DMS153 treated with DMSO at 0.1 percent for 48 hours (cell line): ENCODE measurements at regions not wholly inside any gene's neighbourhood (a gene's known extent, or its start where the extent isn't known, plus 50 kb on each side); places are given as distances from the start of the nearest gene placed in this dataset.

Source experiments
- DNase-seq: peaks from one replicate; lab custom pipeline; 2025; ENCODE audit not compliant: unreplicated experiment; lab: John Stamatoyannopoulos, UW

DNA sequence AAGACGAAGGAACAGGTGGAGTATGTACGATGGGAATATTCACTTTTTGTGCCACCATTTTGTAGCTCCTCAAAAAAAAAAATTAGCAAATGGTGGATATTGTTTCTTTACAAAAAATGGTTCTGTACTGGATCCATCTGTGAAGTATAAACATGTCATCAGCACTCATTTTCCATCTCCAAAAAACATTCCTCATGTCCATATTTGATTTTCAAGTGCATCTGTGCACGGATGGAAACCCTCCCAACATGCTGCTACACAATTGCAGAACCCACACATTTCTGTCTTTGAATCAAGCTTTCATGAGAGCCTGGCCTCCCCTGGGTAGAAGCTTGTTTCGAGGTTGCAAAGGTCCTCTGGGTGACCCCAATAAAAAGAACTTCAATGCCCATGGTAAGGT lies 59.6 kb upstream of the ZEB2 start:
- DNase-seq, result no peak

DNA sequence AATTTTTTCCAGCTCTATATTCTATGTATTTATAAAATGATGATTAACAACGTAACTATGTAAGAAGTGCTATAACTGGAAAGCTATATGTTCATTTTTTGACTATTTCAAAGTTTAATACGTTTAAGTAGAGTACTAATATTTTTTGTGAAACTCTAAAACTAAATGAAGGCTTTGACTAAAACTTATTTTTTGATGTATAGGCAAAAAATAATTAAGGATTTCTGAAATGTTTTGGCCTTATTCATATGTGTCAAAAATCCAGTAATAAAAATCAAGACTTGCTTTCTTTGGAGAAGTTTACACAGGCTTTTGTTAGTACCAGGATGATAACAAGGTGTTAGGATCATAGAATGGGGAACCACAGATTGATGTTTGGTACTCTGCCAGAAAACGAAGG lies 58.2 kb upstream of the ZEB2 start:
- DNase-seq, result no peak

DNA sequence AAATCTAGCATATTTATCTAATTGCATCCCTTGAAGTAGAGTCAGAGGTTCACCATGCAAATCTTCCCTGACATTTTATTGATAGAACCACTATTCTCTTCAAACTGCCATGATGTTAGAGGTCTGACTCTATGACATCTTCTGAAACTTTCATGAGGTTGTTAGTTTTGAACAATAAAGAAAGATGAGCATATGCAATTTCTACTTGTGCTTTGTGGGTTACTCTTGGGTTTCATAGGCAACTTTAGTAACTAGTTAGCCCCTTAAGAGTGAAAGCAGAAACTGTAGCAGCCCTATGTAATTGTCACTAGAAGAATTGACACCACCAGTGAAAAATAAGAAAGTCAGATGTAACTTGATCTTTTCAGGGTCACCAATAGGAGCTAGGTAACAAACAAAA lies 53.1 kb upstream of the ZEB2 start:
- no peak for DNase-seq

DNA sequence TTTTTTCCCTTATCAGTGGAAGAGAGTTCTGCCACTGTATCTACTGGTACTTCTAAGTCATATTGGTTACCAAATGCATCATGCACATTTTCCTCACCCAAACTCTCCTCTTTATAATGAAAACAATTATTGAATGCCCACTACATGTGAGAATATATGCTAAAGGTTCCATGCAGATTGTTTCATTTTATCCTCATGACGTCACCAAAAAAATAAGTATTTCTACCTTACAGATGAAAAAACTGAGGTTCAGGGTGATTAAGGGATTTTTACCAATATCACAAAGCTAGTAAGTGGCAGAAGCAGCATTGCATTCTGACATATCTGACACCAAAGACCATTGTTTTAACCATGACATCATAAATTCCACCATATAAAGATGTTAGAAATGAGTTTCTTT lies 51.9 kb upstream of the ZEB2 start:
- no peak for DNase-seq

DNA sequence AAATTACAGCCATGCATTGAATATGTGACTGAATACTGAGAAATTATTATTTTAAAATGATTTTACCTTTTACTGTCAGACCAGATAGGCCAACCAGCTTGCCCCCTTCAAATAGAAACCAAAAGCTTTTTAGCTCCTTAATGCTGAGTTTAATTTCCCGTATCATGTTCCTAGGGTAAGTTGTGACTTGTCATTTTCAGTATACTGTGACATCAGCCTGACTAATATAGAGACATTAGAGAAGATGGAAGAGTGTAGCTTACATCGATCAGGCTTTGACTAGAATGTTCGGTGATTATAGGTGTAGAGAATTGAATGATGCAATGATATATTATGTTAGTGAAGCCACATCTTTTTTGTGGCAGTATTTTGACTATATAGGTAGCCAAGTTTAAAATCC lies 50.6 kb upstream of the ZEB2 start:
- no peak for DNase-seq
